A549 (cell line): ENCODE measurements at regions not wholly inside any gene's neighbourhood (a gene's known extent, or its start where the extent isn't known, plus 50 kb on each side); places are given as distances from the start of the nearest gene placed in this dataset.

Source experiments
- CEBPB ChIP-seq, 2 experiments: fragments of >200 bp in 1 of 2; sonication (Bioruptor Twin) in 1 of 2; formaldehyde crosslinking in 1 of 2; IDR thresholded peaks; 2 replicates each; pipeline ENCODE4 v1.6.1; 2012 to 2016
- CHD2 ChIP-seq: fragments of 150-350 bp; IDR thresholded peaks from 2 replicates; pipeline ENCODE4 v1.6.1; 2014; ENCODE audit warnings: low read length; ENCODE audit not compliant: partially characterized antibody
- CTCF ChIP-seq: fragments of >200 bp; sonication (Bioruptor Twin); formaldehyde crosslinking; IDR thresholded peaks from 3 replicates; pipeline ENCODE4 v1.5.1; 2016
- ELK1 ChIP-seq: fragments of 150-350 bp; IDR thresholded peaks from 2 replicates; pipeline ENCODE4 v1.6.1; 2014; ENCODE audit warnings: low read depth, mild to moderate bottlenecking, low read length
- EP300 ChIP-seq, 2 experiments: fragments of >200 bp; sonication (Bioruptor Twin); formaldehyde crosslinking; IDR thresholded peaks; 2 replicates in 1 of 2; 3 replicates in 1 of 2; pipeline ENCODE4 v1.6.1; 2016 to 2017
- FOSB ChIP-seq: fragments of 250-450 bp; sonication (Bioruptor Pico); IDR thresholded peaks from 2 replicates; pipeline ENCODE4 v1.5.0; 2020; ENCODE audit warnings: mild to moderate bottlenecking, moderate library complexity
- HDAC2 ChIP-seq: fragments of 200-600 bp; sonication (generic); IDR thresholded peaks from 2 replicates; pipeline ENCODE4 v1.6.1; 2016
- POLR2A ChIP-seq: IDR thresholded peaks from 2 replicates; pipeline ENCODE4 v1.6.1; 2012; ENCODE audit warnings: mild to moderate bottlenecking, low read length
- RARB ChIP-seq: fragments of 250-450 bp; sonication (Bioruptor Pico); IDR thresholded peaks from 2 replicates; pipeline ENCODE4 v1.8.0; 2021; ENCODE audit warnings: mild to moderate bottlenecking, moderate library complexity
- REST ChIP-seq: fragments of 200-600 bp; sonication (generic); IDR thresholded peaks from 2 replicates; pipeline ENCODE4 v1.6.1; 2016; ENCODE audit warnings: antibody characterized with exemption, mild to moderate bottlenecking, moderate library complexity
- RNF2 ChIP-seq: fragments of 200-600 bp; sonication (generic); IDR thresholded peaks from 2 replicates; pipeline ENCODE4 v1.6.1; 2016; ENCODE audit warnings: low read depth, mild to moderate bottlenecking, antibody characterized with exemption, moderate library complexity, borderline replicate concordance
- SMC3 ChIP-seq: fragments of >200 bp; sonication (Bioruptor Twin); formaldehyde crosslinking; IDR thresholded peaks from 3 replicates; pipeline ENCODE4 v1.6.1; 2018; ENCODE audit warnings: inconsistent platforms

- TF ChIP-seq POLR2A, result no peak
- TF ChIP-seq CTCF, result no peak
- TF ChIP-seq ELK1, result no peak
- no peak for TF ChIP-seq EP300 (IDR thresholded peaks at IDR 0.05)
- TF ChIP-seq RNF2, result no peak
- no peak for TF ChIP-seq CHD2
- no peak for TF ChIP-seq HDAC2
- no peak for TF ChIP-seq CEBPB (IDR thresholded peaks at IDR 0.05)
- TF ChIP-seq REST, result no peak
- no peak for TF ChIP-seq SMC3
- TF ChIP-seq FOSB (CRISPR knock-in tag), result no peak
- no peak for TF ChIP-seq RARB
Observed at GRCh38 chr17:77396610-77397009, 255.8 kb downstream of the SEC14L1 start.
